ENCODE measurements at regions not wholly inside any gene's neighbourhood (a gene's known extent, or its start where the extent isn't known, plus 50 kb on each side); places are given as distances from the start of the nearest gene placed in this dataset.

DNA sequence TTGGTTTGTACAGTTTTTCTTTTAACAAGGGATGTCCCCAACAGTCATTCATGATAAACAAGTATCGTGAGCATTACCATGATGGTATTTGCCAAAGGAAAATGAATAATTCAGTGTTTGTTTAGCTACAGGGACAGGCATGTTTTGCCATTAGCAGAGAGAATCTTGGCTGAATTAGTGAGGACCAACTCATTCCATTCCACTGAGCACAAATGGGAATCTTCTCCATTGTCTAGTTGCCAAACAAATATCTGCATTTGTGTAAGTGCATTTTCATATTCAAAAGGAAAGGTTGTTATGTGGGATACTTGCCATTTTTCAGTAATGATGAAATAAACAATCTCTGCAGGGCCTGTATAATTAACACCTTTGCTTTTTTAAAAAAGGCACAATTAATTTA is 1762.6 kb downstream of the RPA4 start:
- no peak for DNase-seq

DNA sequence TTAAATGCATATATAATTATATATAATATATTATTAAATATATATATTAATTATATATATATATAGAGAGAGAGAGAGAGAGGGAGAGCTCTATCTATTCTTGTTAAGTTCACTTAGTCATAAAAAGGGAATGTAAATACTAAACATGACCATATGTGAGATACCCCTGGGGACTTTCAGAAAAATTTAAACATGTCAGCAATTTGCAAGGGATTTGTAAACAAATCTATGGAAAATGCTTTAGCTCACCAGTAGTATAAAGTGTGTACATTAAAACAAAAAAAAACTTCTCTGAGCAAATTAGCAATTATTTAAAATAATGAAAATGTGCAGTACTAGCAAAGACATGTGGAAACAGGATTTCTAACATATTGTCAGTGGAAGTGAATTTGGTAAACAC is 1755.5 kb downstream of the PCDH19 start:
- DNase-seq: no peak
